ENCODE measurements at regions not wholly inside any gene's neighbourhood (a gene's known extent, or its start where the extent isn't known, plus 50 kb on each side); places are given as distances from the start of the nearest gene placed in this dataset.
"Not testable (repeated sequence)": the region's sequence is repeated elsewhere in the genome, so short reads cannot be mapped to it uniquely, and the experiment has no call there.

DNA sequence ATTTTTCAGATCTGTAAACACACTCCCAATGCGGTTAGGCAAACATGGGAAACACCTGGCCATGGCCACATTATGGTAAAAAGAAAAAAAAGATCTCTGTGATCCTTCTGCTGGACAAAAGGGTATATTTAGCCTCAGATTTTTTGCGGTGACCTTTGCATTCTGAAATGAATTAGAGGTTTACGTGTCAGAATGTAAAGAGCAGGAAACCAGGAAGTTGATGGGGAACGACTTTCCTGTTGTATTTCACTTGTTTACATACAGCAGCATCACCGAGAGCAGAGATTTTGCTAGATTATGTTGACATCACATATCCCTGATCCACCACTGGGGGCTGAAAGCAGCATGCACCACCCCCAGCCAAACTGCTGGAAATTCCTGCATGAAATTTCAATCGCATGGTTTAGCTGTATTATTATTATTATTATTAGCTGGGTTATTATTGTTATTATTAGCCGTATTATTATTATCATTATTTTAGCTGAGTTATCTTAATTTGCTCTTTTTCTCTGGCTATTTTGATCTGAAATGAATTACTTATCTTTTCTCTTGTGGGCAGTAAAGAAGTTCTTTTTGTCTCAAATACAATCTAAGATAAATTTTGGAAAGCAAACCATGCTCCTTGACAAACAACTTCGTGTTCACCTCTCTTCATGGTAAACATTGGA, 189.4 kb downstream of the ZFP64 start:
- WGBS (ENCODE audit: insufficient coverage), result 62% methylated on average over 3 of the region's 8 CpGs
- Histone ChIP-seq H3K27me3 (ENCODE audit: control insufficient read depth, insufficient read depth, low read length) (peaks cover 5% of the 10 kb centered on the region), H3K4me3 (ENCODE audit: low read depth, low read length) (no peak overlapping the region), H3K9me3 (ENCODE audit: control insufficient read depth, insufficient read depth, low read length) (no peaks in the 10 kb centered on the region), H3K27ac (ENCODE audit: low read depth, low read length) (no peak overlapping the region), H3K36me3 (ENCODE audit: control insufficient read depth, insufficient read depth, low read length) (no peaks in the 10 kb centered on the region), H3K4me1 (ENCODE audit: control insufficient read depth, insufficient read depth, low read length) (no peaks in the 10 kb centered on the region)
- peak in 1 of 6 donors; percentile 28 for DNase-seq (ENCODE audit: low read depth in 4 of 6, low spot score in 6 of 6)

DNA sequence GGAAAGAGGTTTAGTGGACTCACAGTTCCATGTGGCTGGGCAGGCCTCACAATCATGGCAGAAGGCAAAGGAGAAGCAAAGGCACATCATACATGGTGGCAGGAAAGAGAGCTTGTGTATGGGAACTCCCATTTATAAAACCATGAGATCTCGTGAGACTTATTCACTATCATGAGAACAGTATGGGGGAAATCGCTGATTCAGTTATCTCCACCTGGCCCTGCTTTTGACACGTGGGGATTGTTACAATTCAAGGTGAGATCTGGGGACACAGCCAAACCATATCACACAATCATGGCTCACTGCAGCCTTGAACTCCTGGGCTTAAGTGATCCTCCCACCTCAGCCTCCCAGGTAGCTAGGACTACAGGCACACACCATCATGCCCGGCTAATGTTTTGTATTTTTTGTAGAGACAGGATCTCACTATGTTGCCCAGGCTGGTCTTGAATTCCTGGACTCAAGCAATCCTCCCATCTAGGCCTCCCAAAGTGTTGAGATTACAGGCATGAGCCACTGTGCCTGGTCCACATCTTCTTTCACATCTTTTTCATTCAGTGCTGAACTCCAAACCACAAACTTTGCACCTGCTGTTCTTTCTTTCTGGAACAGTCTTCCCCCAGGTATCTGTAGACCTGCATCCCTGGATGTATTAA, 194.2 kb downstream of the ZFP64 start:
- WGBS (ENCODE audit: insufficient coverage), result no CpG with 5 or more reads among the region's 4 CpGs
- H3K4me1 ChIP-seq (ENCODE audit: control insufficient read depth, insufficient read depth, low read length); H3K4me3 ChIP-seq (ENCODE audit: low read depth, low read length); H3K36me3 ChIP-seq (ENCODE audit: control insufficient read depth, insufficient read depth, low read length); DNase-seq (ENCODE audit: low read depth in 4 of 6, low spot score in 6 of 6); H3K9me3 ChIP-seq (ENCODE audit: control insufficient read depth, insufficient read depth, low read length); H3K27me3 ChIP-seq (ENCODE audit: control insufficient read depth, insufficient read depth, low read length); H3K27ac ChIP-seq (ENCODE audit: low read depth, low read length): not testable (repeated sequence)

DNA sequence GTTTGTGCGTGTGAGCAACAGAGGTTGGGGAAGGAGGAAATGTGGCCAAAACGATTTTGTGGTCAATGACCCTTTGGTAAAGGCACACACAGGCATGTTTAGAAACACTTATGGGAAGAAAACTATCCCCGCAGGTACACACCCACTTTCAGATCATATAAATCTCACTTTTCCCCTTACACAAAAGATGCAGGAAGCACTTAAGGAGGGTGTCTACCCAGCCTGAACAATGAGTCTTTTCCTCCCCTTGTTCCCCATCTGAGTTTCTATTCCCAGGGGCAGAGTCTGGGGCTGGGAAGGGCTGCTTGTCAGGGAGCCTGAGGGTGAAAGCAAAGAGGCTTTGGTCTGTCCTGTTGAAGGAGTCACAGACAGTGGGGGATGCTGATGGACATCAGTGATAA, 193.2 kb upstream of the SALL4 start:
- H3K4me3 ChIP-seq (ENCODE audit: low read depth, low read length), result no peak overlapping the region
- H3K27me3 ChIP-seq (ENCODE audit: control insufficient read depth, insufficient read depth, low read length), result no peaks in the 10 kb centered on the region
- no CpG with 5 or more reads among the region's 3 CpGs for WGBS (ENCODE audit: insufficient coverage)
- DNase-seq (ENCODE audit: low read depth in 4 of 6, low spot score in 6 of 6), result no peak
- H3K4me1 ChIP-seq (ENCODE audit: control insufficient read depth, insufficient read depth, low read length), result no peaks in the 10 kb centered on the region
- no peak overlapping the region for H3K27ac ChIP-seq (ENCODE audit: low read depth, low read length)
- H3K36me3 ChIP-seq (ENCODE audit: control insufficient read depth, insufficient read depth, low read length), result no peaks in the 10 kb centered on the region
- H3K9me3 ChIP-seq (ENCODE audit: control insufficient read depth, insufficient read depth, low read length), result no peaks in the 10 kb centered on the region

DNA sequence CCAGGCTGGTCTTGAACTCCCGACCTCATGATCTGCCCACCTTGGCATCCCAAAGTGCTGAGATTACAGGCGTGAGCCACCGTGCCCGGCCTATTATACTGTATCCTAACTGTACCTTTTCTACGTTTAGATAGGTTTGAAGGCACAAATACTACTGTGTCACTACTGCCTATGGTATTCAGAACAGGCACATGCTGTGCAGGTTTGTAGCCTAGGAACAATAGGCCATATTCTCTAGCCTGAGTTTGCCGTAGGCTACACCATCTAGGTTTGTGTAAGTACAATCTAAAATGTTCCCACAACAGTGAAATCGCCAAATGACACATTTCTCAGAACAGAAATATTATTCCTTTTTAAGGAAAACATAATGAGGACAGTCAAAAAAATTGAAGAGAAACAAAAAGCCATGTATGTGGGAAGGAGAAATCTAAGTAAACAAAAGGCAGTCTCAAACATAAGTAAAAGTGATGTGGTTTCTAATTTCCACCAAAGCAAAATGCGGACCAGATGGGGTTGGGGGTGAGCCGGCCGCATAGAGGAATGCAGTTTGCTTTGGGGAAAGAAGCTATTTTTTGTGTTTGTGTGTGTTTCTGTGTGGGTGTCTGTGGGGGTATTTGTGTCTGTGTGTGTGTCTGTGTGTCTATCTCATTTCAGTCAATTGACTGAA, 192.6 kb upstream of the SALL4 start:
- DNase-seq (ENCODE audit: low read depth in 4 of 6, low spot score in 6 of 6), result peak in 1 of 6 donors; percentile 23
- 70% methylated on average over 7 of the region's 10 CpGs for WGBS (ENCODE audit: insufficient coverage)

DNA sequence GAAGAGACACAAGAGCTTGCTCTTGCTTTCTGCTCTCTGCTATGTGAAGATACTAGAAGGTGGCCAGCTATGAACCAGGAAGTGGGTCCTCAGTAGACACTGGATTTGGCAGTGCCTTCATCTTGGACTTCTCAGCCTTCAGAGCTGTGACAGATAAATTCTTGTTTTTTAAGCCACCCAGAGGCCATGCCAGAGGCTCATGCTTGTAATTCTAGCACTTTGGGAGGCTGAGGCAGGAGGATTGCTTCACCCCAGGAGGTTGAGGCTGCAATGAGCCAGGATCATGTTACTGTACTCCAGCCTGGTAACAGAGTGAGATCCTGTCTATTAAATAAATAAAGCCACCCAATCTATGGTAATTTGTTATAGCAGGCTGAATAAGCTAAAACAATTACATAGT, 185.5 kb upstream of the SALL4 start:
- Histone ChIP-seq H3K4me1 (ENCODE audit: control insufficient read depth, insufficient read depth, low read length) (no peaks in the 10 kb centered on the region), H3K9me3 (ENCODE audit: control insufficient read depth, insufficient read depth, low read length) (no peaks in the 10 kb centered on the region), H3K4me3 (ENCODE audit: low read depth, low read length) (no peak overlapping the region), H3K36me3 (ENCODE audit: control insufficient read depth, insufficient read depth, low read length) (no peaks in the 10 kb centered on the region), H3K27ac (ENCODE audit: low read depth, low read length) (no peak overlapping the region), H3K27me3 (ENCODE audit: control insufficient read depth, insufficient read depth, low read length) (no peaks in the 10 kb centered on the region)
- no peak for DNase-seq (ENCODE audit: low read depth in 4 of 6, low spot score in 6 of 6)

More for the DNA sequence above, 192.6 kb upstream of the SALL4 start:
- Histone ChIP-seq H3K4me3 (ENCODE audit: low read depth, low read length) (no peak overlapping the region), H3K36me3 (ENCODE audit: control insufficient read depth, insufficient read depth, low read length) (no peaks in the 10 kb centered on the region), H3K9me3 (ENCODE audit: control insufficient read depth, insufficient read depth, low read length) (no peaks in the 10 kb centered on the region), H3K4me1 (ENCODE audit: control insufficient read depth, insufficient read depth, low read length) (no peaks in the 10 kb centered on the region), H3K27ac (ENCODE audit: low read depth, low read length) (no peak overlapping the region), H3K27me3 (ENCODE audit: control insufficient read depth, insufficient read depth, low read length) (no peaks in the 10 kb centered on the region)

DNA sequence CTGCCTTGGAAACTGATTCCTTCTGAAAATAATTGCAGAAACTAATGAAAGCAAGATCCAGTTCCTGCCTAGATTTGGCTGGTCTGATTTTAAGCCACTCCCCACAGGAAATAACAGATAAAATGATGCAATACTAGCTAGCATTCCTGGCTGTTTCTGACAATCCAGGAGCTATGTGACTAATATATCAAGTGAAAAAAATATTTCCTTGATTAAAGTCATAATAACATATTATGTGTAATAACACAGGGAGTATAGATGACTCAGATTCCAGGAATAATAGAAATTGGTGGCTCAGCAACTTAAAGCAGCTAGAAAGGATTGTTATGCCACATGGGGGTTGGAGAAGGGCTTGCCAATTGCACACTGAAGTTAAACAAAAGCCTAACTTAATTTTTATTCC, 182.7 kb upstream of the SALL4 start:
- DNase-seq (ENCODE audit: low read depth in 4 of 6, low spot score in 6 of 6), result peak in 1 of 6 donors; percentile 57
- Histone ChIP-seq H3K4me3 (ENCODE audit: low read depth, low read length) (no peak overlapping the region), H3K4me1 (ENCODE audit: control insufficient read depth, insufficient read depth, low read length) (no peaks in the 10 kb centered on the region), H3K9me3 (ENCODE audit: control insufficient read depth, insufficient read depth, low read length) (no peaks in the 10 kb centered on the region), H3K27ac (ENCODE audit: low read depth, low read length) (peak overlapping the region; percentile 61), H3K36me3 (ENCODE audit: control insufficient read depth, insufficient read depth, low read length) (no peaks in the 10 kb centered on the region), H3K27me3 (ENCODE audit: control insufficient read depth, insufficient read depth, low read length) (no peaks in the 10 kb centered on the region)

DNA sequence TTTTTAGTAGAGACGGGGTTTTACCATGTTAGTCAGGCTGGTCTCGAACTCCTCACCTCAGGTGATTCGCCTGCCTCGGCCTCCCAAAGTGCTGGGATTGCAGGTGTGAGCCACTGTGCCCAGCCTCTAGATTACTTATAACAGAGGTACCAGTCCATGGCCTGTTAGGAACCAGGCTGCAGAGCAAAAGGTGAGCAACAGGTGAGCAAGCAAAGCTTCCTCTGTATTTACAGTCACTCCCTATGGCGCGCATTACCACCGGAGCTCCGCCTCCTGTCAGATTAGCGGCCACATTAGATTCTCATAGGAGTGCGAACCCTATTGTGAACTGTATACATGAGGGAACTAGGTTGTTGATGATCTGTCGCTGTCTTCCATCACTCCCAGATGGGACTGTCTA, 178.0 kb upstream of the SALL4 start:
- no peak for DNase-seq (ENCODE audit: low read depth in 4 of 6, low spot score in 6 of 6)
- Histone ChIP-seq H3K36me3 (ENCODE audit: control insufficient read depth, insufficient read depth, low read length) (no peaks in the 10 kb centered on the region), H3K9me3 (ENCODE audit: control insufficient read depth, insufficient read depth, low read length) (no peaks in the 10 kb centered on the region), H3K4me1 (ENCODE audit: control insufficient read depth, insufficient read depth, low read length) (no peaks in the 10 kb centered on the region), H3K4me3 (ENCODE audit: low read depth, low read length) (no peak overlapping the region), H3K27ac (ENCODE audit: low read depth, low read length) (no peak overlapping the region), H3K27me3 (ENCODE audit: control insufficient read depth, insufficient read depth, low read length) (no peaks in the 10 kb centered on the region)
- 84% methylated on average over 4 of the region's 11 CpGs for WGBS (ENCODE audit: insufficient coverage)

DNA sequence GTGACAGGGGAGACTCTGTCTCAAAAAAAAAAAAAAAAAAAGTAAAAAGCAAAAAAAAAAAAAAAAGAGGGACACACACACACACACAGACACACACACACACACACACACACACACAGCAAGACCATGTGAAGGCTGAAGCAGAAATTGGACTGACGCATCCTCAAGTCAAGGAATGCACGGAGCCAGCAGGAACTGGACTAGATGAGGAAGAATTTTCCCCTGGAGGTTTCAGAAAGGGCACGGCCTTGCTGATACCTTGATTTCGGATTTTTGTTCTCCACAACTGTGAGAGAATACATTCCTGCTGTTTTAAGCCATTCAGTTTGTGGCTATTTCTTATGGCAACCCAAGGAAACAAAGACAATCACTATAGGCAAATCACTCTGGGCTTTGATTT, 176.9 kb upstream of the SALL4 start:
- DNase-seq (ENCODE audit: low read depth in 4 of 6, low spot score in 6 of 6), result no peak
- H3K27ac ChIP-seq (ENCODE audit: low read depth, low read length), result no peak overlapping the region
- no peaks in the 10 kb centered on the region for H3K9me3 ChIP-seq (ENCODE audit: control insufficient read depth, insufficient read depth, low read length)
- 84% methylated on average over 4 of the region's 4 CpGs for WGBS (ENCODE audit: insufficient coverage)
- no peak overlapping the region for H3K4me3 ChIP-seq (ENCODE audit: low read depth, low read length)
- no peaks in the 10 kb centered on the region for H3K4me1 ChIP-seq (ENCODE audit: control insufficient read depth, insufficient read depth, low read length)
- H3K36me3 ChIP-seq (ENCODE audit: control insufficient read depth, insufficient read depth, low read length), result no peaks in the 10 kb centered on the region
- no peaks in the 10 kb centered on the region for H3K27me3 ChIP-seq (ENCODE audit: control insufficient read depth, insufficient read depth, low read length)

DNA sequence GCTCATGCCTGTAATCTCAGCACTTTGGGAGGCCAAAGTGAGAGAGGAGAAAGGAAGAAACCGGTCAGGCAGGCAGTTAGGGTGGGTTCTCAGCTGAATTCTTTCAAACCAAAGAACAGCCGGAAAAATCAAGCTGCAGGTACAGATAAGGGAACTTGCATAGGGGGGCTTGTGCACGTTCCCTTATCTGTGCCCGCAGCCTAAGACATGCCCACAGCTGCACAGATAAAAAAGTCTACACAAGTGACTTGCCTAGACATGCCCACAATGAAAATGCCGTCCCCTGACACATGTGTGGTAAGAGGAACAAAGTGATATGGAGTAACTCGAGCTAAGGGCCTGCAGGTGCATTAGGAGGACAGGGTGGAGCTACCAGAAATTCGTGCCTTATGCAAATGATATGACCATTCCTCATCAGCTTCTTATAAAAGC, 175.8 kb upstream of the SALL4 start:
- H3K4me3 ChIP-seq (ENCODE audit: low read depth, low read length), result no peak overlapping the region
- H3K4me1 ChIP-seq (ENCODE audit: control insufficient read depth, insufficient read depth, low read length), result no peaks in the 10 kb centered on the region
- H3K36me3 ChIP-seq (ENCODE audit: control insufficient read depth, insufficient read depth, low read length), result no peaks in the 10 kb centered on the region
- H3K27me3 ChIP-seq (ENCODE audit: control insufficient read depth, insufficient read depth, low read length), result no peaks in the 10 kb centered on the region
- H3K9me3 ChIP-seq (ENCODE audit: control insufficient read depth, insufficient read depth, low read length), result no peaks in the 10 kb centered on the region
- DNase-seq (ENCODE audit: low read depth in 4 of 6, low spot score in 6 of 6), result no peak
- 97% methylated on average over 5 of the region's 7 CpGs for WGBS (ENCODE audit: insufficient coverage)
- H3K27ac ChIP-seq (ENCODE audit: low read depth, low read length), result no peak overlapping the region

DNA sequence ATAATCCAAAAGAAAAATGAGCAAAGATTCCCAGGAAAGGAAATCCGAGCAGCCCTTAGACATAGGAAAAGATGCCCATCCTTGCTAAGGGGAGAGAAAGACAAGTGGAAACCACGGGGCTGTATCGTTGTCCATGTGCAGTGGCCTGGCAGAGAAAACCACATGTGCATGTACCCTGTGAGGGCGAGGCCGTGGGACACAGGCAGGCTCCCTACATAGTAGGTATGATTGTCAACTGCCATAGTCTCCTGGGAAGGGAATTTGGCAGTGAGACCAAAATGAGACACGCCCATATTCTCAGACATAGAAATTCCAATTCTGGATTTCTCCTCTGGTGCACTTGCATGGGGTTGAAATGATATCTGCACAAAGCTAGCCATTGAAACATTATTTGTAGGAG, 169.7 kb upstream of the SALL4 start:
- WGBS (ENCODE audit: insufficient coverage), result 89% methylated on average over 5 of the region's 6 CpGs
- H3K27me3 ChIP-seq (ENCODE audit: control insufficient read depth, insufficient read depth, low read length), result no peaks in the 10 kb centered on the region
- DNase-seq (ENCODE audit: low read depth in 4 of 6, low spot score in 6 of 6), result no peak
- no peaks in the 10 kb centered on the region for H3K4me1 ChIP-seq (ENCODE audit: control insufficient read depth, insufficient read depth, low read length)
- no peaks in the 10 kb centered on the region for H3K9me3 ChIP-seq (ENCODE audit: control insufficient read depth, insufficient read depth, low read length)
- H3K4me3 ChIP-seq (ENCODE audit: low read depth, low read length), result no peak overlapping the region
- H3K27ac ChIP-seq (ENCODE audit: low read depth, low read length), result no peak overlapping the region
- H3K36me3 ChIP-seq (ENCODE audit: control insufficient read depth, insufficient read depth, low read length), result no peaks in the 10 kb centered on the region
